GM12878 (cell line): ENCODE measurements at regions not wholly inside any gene's neighbourhood (a gene's known extent, or its start where the extent isn't known, plus 50 kb on each side); places are given as distances from the start of the nearest gene placed in this dataset.

Experiments
- ATAC-seq: fragments of 200-7000 bp; cut with Tn5 transposase; 3 replicates; pipeline ENCODE4 v1.9.1; 2020; ENCODE audit warnings: mild to moderate bottlenecking, moderate library complexity
- BruUV-seq: library from RNA; stranded (reverse); fragments of 400-500 nt; replicated peaks from 2 replicates; lab custom pipeline; 2021; lab: Mats Ljungman, UMichigan
- CTCF ChIA-PET: fragments of 300-600 bp; sonication (Branson Sonifier 250); formaldehyde crosslinking; extraction: SDS; loops from one replicate; lab custom pipeline; 2021; ENCODE audit warnings: inconsistent platforms; lab: Yijun Ruan, JAX
- POLR2A ChIA-PET: fragments of 350-600 bp; formaldehyde crosslinking; extraction: SDS; loops from one replicate; lab custom pipeline; 2021; ENCODE audit warnings: inconsistent platforms; lab: Charles Lee
- RAD21 ChIA-PET: fragments of 300-600 bp; sonication (Branson Sonifier 250); formaldehyde crosslinking; loops from one replicate; lab custom pipeline; 2023; ENCODE audit warnings: antibody characterized with exemption; ENCODE audit not compliant: unreplicated experiment; lab: Charles Lee
- SMC1A ChIA-PET: fragments of 300-600 bp; sonication (Branson Sonifier 250); formaldehyde crosslinking; loops from one replicate; lab custom pipeline; 2023; ENCODE audit not compliant: unreplicated experiment, uncharacterized antibody; lab: Charles Lee
- DNase-seq: peaks from one replicate; pipeline ENCODE4 v3.0.0-alpha.2; 2011; ENCODE audit warnings: low read depth, low spot score
- FAIRE-seq: peaks from 3 replicates; lab custom pipeline; 2011; peaks lifted over from hg19 to GRCh38; lab: Jason Lieb, UNC
- H2AFZ ChIP-seq: 2 replicates; pipeline ENCODE4 v1.6.0; 2011; ENCODE audit warnings: low read depth, low read length, control low read depth; ENCODE audit not compliant: control insufficient read depth
- H3K27ac ChIP-seq: 2 replicates; pipeline ENCODE4 v1.5.1; 2011; ENCODE audit warnings: control low read depth; ENCODE audit not compliant: control insufficient read depth, insufficient read depth
- H3K27me3 ChIP-seq, 2 experiments: replicated peaks in 1 of 2; 2 replicates each; pipeline versions ENCODE4 v1.6.0 to v1.6.1; 2011; ENCODE audit warnings: low read length in 1 of 2; ENCODE audit not compliant: control insufficient read depth in 2 of 2, insufficient read depth in 2 of 2
- H3K36me3 ChIP-seq, 2 experiments: 2 replicates each; pipeline ENCODE4 v1.5.1; 2011; ENCODE audit warnings: low read length in 1 of 2; ENCODE audit not compliant: control insufficient read depth in 2 of 2, insufficient read depth in 2 of 2
- H3K4me1 ChIP-seq: 2 replicates; pipeline ENCODE4 v1.6.1; 2011; ENCODE audit warnings: mild to moderate bottlenecking, low read length, moderate library complexity, mixed read lengths; ENCODE audit not compliant: control insufficient read depth, insufficient read depth
- H3K4me2 ChIP-seq: 2 replicates; pipeline ENCODE4 v1.6.0; 2011; ENCODE audit warnings: control low read depth; ENCODE audit not compliant: control insufficient read depth, insufficient read depth
- H3K4me3 ChIP-seq: fragments of 200-600 bp; sonication (generic); 2 replicates; pipeline ENCODE4 v1.5.1; 2016
- H3K79me2 ChIP-seq: 2 replicates; pipeline ENCODE4 v1.6.0; 2011; ENCODE audit warnings: low read length; ENCODE audit not compliant: control insufficient read depth, insufficient read depth
- H3K9ac ChIP-seq: 2 replicates; pipeline ENCODE4 v1.8.0; 2011; ENCODE audit warnings: low read length, control low read depth, mixed read lengths; ENCODE audit not compliant: control insufficient read depth, insufficient read depth
- H3K9me3 ChIP-seq: replicated peaks from 3 replicates; pipeline ENCODE4 v1.5.1; 2011; ENCODE audit warnings: mild to moderate bottlenecking, low read length; ENCODE audit not compliant: control insufficient read depth, insufficient read depth
- H4K20me1 ChIP-seq: 2 replicates; pipeline ENCODE4 v1.6.0; 2011; ENCODE audit not compliant: control insufficient read depth, insufficient read depth
- CHD4 ChIP-seq: fragments of 200-600 bp; sonication (generic); IDR thresholded peaks from 2 replicates; pipeline ENCODE4 v1.6.1; 2016; ENCODE audit warnings: mild to moderate bottlenecking
- IKZF2 ChIP-seq, 2 experiments: fragments of 450-650 bp; IDR thresholded peaks; 2 replicates each; pipeline ENCODE4 v1.6.1; 2017; ENCODE audit warnings: mild to moderate bottlenecking in 2 of 2, moderate library complexity in 2 of 2
- KAT2A ChIP-seq: conservative IDR thresholded peaks from 2 replicates; pipeline ENCODE4 v1.6.1; 2011; ENCODE audit warnings: low read depth, low read length; ENCODE audit not compliant: control insufficient read depth
- NFYB ChIP-seq: IDR thresholded peaks from 2 replicates; pipeline ENCODE4 v1.6.1; 2011; ENCODE audit warnings: low read depth, mild to moderate bottlenecking, low read length, improper control_type of control experiment, moderate library complexity; ENCODE audit not compliant: insufficient read depth
- RFX5 ChIP-seq: IDR thresholded peaks from 2 replicates; pipeline ENCODE4 v1.6.1; 2011; ENCODE audit warnings: low read depth, low read length, improper control_type of control experiment
- SRF ChIP-seq, 2 experiments: IDR thresholded peaks; 2 replicates each; pipeline ENCODE4 v1.6.1; 2011; ENCODE audit warnings: low read depth in 2 of 2, low read length in 2 of 2, mild to moderate bottlenecking in 1 of 2, moderate library complexity in 1 of 2
- WRNIP1 ChIP-seq: IDR thresholded peaks from 2 replicates; pipeline ENCODE4 v1.6.1; 2011; ENCODE audit warnings: low read depth, low read length, improper control_type of control experiment, borderline replicate concordance
- YY1 ChIP-seq: IDR thresholded peaks from 2 replicates; pipeline ENCODE4 v1.6.1; 2011; ENCODE audit warnings: low read depth, mild to moderate bottlenecking, low read length
- WGBS: methylation state at CpG from one replicate; pipeline ENCODE4 v1.1.6; 2016; ENCODE audit warnings: low lambda C conversion rate; ENCODE audit not compliant: insufficient replicate concordance, insufficient coverage; ENCODE audit errors: missing lambda C conversion rate; 5-methylcytosine and 5-hydroxymethylcytosine counted together
- in situ Hi-C: fragments of 300-500 bp; cut with MboI; formaldehyde crosslinking; loops from 9 replicates; pipeline ENCODE4 v1.14.3; 2018; ENCODE audit warnings: mixed read lengths
- intact Hi-C: fragments of 100-400 bp; cut with micrococcal nuclease; formaldehyde crosslinking; loops from one replicate; pipeline ENCODE4 v1.14.2; 2022; ENCODE audit not compliant: unreplicated experiment
- TF ChIP-seq, protein P1 (sequence below): fragments of 450-650 bp; IDR thresholded peaks from 2 replicates; pipeline ENCODE4 v1.6.1; 2014; ENCODE audit warnings: mild to moderate bottlenecking
- TF ChIP-seq, protein P2 (sequence below): IDR thresholded peaks from 2 replicates; pipeline ENCODE4 v1.6.1; 2012; ENCODE audit warnings: low read depth, low read length, improper control_type of control experiment
- TF ChIP-seq, protein P3 (sequence below): fragments of 450-650 bp; IDR thresholded peaks from 2 replicates; pipeline ENCODE4 v1.6.1; 2018; ENCODE audit warnings: borderline replicate concordance, mild to moderate bottlenecking; ENCODE audit not compliant: partially characterized antibody

DNA sequence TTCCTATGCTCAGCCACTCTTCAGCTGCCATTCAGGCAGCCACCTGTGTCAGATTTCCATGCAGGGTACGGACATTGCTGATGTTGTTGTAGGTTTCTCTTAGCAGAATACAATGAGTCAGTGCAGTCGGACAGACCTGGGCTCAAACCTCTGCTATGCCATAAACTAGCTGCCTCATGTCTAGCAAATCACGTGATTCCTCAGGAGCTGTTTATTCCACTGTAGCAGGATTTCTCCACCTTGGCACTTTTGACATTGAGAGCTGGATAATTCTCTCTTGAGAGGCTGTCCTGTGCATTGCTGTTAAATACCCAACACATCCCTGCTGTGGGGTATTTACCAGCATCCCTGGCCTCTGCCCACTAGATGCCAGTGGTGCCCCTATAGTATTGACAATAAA lies 413.8 kb upstream of the CDH4 start:
- in situ Hi-C loops: no loop called here
- RAD21 ChIA-PET: no interaction called here
- no peak for TF ChIP-seq WRNIP1
- TF ChIP-seq RFX5: no peak
- TF ChIP-seq, protein P1, sequence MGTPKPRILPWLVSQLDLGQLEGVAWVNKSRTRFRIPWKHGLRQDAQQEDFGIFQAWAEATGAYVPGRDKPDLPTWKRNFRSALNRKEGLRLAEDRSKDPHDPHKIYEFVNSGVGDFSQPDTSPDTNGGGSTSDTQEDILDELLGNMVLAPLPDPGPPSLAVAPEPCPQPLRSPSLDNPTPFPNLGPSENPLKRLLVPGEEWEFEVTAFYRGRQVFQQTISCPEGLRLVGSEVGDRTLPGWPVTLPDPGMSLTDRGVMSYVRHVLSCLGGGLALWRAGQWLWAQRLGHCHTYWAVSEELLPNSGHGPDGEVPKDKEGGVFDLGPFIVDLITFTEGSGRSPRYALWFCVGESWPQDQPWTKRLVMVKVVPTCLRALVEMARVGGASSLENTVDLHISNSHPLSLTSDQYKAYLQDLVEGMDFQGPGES: no peak
- no peak for TF ChIP-seq NFYB
- TF ChIP-seq, protein P2, sequence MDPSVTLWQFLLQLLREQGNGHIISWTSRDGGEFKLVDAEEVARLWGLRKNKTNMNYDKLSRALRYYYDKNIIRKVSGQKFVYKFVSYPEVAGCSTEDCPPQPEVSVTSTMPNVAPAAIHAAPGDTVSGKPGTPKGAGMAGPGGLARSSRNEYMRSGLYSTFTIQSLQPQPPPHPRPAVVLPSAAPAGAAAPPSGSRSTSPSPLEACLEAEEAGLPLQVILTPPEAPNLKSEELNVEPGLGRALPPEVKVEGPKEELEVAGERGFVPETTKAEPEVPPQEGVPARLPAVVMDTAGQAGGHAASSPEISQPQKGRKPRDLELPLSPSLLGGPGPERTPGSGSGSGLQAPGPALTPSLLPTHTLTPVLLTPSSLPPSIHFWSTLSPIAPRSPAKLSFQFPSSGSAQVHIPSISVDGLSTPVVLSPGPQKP: no peak
- no peak for TF ChIP-seq YY1
- no peak for TF ChIP-seq SRF (IDR thresholded peaks at IDR 0.05; ENCODE audit: low read depth in 2 of 2, low read length in 2 of 2)
- TF ChIP-seq CHD4: no peak
- TF ChIP-seq IKZF2 (IDR thresholded peaks at IDR 0.05): no peak
- TF ChIP-seq, protein P3, sequence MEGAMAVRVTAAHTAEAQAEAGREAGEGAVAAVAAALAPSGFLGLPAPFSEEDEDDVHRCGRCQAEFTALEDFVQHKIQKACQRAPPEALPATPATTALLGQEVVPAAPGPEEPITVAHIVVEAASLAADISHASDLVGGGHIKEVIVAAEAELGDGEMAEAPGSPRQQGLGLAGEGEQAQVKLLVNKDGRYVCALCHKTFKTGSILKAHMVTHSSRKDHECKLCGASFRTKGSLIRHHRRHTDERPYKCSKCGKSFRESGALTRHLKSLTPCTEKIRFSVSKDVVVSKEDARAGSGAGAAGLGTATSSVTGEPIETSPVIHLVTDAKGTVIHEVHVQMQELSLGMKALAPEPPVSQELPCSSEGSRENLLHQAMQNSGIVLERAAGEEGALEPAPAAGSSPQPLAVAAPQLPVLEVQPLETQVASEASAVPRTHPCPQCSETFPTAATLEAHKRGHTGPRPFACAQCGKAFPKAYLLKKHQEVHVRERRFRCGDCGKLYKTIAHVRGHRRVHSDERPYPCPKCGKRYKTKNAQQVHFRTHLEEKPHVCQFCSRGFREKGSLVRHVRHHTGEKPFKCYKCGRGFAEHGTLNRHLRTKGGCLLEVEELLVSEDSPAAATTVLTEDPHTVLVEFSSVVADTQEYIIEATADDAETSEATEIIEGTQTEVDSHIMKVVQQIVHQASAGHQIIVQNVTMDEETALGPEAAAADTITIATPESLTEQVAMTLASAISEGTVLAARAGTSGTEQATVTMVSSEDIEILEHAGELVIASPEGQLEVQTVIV: no peak
- no peak for TF ChIP-seq KAT2A
- Histone ChIP-seq H3K79me2 (no peaks in the 10 kb centered on the region), H3K4me1 (no peaks in the 10 kb centered on the region), H3K9me3 (no peaks in the 10 kb centered on the region), H3K27me3 (no peaks in the 10 kb centered on the region), H2AFZ (no peak overlapping the region), H4K20me1 (no peaks in the 10 kb centered on the region), H3K36me3 (no peaks in the 10 kb centered on the region), H3K27ac (no peak overlapping the region), H3K4me2 (no peak overlapping the region), H3K4me3 (no peak overlapping the region), H3K9ac (no peak overlapping the region)
- SMC1A ChIA-PET: interaction anchor here (1.2 to 1.6 kb wide), 2 partner anchors 9 to 12 kb away, joined by 3 read pairs; no protein-coding TSS in a partner anchor
- ATAC-seq: no peak
- no peak for FAIRE-seq
- intact Hi-C loops: no loop called here
- 0% methylated on average over 3 of the region's 3 CpGs for WGBS
- no TSS peak for BruUV-seq
- no peak for DNase-seq
- POLR2A ChIA-PET: no interaction called here
- CTCF ChIA-PET: no interaction called here
